Central memory CD4-positive, alpha-beta T cell (primary cell): ENCODE measurements at regions not wholly inside any gene's neighbourhood (a gene's known extent, or its start where the extent isn't known, plus 50 kb on each side); places are given as distances from the start of the nearest gene placed in this dataset.

ENCODE experiments used
- DNase-seq: peaks from one replicate; pipeline ENCODE4 v3.0.0; 2022

DNA sequence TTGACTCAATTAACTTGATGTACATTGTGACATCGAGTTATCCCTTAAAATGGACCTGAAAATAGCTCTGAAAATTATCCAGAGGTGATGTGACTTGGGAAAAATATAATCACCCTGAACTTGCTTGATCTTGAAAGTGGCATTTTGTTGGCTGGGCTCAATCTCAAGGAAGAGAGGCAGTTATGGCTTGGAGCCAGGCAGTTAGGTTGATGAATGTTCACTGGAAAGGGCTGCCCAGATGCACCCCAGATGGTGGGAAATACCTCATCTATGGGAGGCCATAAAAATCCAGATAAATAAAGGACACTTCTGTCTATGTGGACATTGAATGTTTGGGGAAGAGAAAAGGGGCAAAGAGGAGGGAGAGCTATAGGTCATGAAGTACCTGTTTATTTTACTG lies 55.7 kb upstream of the OR5AN1 start:
- DNase-seq, result no peak

- DNase-seq, result no peak
Measured at GRCh38 chr11:59295435-59295834, 63.3 kb upstream of the OR5AN1 start.

GRCh38 chr11:59292611-59293010 lies 66.1 kb upstream of the OR5AN1 start:
- DNase-seq, result no peak

DNA sequence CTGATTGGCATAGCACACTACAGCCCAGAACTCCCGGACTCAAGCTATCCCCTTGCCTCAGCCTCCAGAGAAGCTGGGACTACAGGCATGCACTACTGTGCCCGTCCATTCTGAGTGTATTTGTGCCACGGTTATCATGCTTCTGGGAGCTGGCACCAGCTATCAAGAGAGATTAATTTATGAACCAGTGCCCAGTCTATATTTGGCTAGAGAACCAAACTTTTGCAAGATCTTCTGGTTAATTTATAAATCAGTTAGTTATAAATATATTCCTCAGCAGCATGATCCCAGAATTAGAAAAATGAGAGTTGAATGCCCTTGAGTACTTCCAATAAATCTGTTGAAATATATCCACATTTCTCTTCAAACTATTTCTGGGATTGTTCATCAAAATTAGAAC lies 67.5 kb upstream of the OR5AN1 start:
- DNase-seq, result no peak

DNA sequence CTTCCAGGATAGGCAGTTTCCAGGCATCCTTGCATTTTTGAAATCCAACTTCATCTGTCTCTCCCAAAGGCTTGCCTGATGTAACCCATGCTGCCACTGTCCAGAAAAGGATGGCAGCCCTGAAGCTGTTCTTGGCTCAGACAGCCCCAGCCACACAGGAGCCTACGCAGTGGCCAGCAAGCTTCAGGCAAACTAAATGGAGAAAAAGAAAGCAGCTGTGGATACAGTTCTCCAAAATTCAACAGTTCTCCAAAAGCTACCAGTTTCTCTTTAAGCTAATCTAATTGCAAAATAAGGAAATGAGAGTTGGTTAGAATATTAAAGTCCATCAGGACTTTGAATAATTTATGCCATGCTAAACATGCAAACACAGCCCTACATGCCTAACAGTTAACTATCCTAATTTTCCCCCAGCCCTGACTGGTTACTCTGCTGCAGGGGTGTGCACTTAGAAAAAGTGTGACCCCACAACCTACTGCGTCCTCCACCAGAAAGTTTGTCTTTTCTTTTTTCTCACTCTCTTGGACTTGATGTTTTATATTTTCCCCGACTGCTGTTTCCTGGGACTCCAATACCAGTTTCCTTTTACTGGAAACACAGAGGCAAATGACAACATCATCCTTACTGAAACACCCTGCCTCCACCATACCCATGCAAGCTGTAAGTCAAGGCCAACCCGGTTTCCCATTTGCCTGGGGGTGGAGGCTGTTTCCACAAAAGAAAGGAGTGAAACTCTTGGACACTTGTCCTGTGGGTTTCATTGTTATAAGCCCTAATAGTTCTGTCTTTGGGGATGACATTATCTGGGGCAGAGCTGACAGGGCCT lies 69.1 kb upstream of the OR5AN1 start:
- no peak for DNase-seq

- no peak for DNase-seq
Measured at GRCh38 chr11:59285716-59286260, 72.9 kb upstream of the OR5AN1 start.

GRCh38 chr11:59284773-59285129 lies 72.0 kb upstream of the MPEG1 start:
- no peak for DNase-seq

- DNase-seq, result peak; percentile 55
Measured at GRCh38 chr11:59283825-59284772, 71.4 kb upstream of the MPEG1 start.

DNA sequence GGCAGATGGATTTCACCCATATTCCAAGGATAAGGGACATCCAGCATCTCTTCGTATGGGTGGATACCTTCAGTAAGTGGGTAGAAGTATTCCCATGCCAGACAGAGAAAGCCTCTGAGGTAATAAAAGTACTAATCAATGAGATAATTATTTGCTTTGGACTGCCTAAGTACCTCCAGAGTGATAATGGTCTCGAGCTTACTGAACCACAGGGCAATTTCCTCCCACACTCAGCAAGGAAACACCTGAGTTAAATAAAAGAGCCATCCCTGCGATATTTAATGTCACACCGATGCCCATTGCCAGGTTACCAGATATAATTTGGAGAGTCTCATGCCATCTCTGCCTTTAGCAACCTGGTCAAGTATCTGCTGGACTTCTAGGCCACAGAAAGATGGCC lies 70.6 kb upstream of the MPEG1 start:
- no peak for DNase-seq

- DNase-seq, result no peak
Measured at GRCh38 chr11:59281177-59281576, 68.5 kb upstream of the MPEG1 start.

GRCh38 chr11:59273373-59273841 lies 60.7 kb upstream of the MPEG1 start:
- peak; percentile 22 for DNase-seq

DNA sequence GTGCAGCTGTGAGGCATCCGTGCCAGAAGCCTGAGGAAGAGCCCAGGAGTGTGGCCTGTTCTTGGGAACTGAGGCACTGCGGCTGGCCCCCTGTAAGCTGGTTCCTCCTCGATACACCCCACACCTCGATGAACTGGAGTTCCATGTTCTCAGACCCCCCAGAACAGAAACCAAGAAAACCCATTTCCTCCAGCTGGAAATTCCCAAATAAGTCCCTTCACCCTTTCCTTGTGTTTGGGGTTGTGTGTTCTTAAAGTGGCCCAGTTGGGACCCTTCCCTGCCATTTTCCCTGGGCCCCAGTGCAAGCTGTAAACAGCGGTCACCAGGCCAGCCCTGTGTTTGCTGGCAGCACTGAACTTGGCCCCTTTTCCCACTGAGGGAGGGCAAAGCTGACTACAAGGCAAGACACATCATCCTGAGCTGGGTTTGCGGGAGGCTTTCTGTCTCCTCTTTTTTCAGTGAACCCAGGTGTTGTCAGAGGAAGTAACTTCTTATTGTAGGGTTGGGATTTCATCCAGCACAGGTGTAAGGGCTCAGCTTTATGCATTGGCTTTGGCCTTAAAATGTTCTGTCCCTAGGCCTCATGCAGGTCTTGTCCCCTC lies 60.1 kb upstream of the MPEG1 start:
- DNase-seq, result no peak

DNA sequence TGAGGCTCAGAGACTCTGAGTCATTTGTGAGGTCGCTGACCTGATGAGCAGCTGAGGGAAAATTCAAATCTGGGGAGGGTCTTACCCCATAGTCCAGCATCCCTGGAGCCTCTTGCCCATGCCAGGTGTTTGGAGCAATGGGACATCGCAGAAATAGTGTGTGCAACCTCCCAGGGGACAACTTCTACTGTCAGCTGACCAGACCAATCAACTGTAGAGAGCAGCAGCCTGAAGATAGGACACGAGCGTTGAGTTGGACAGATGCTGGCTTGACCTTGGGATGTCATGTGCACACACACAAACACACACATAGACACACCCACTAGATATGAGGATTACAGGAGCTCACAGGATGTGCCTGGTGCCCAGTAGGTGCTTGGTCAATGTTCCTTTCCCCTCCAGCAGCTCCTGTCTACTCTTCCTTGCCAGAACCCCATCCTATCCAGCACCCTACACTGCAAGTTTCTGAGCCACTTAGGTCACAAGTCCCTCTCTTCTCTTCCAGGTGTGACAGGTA lies 59.1 kb upstream of the MPEG1 start:
- DNase-seq, result no peak

- DNase-seq, result no peak
Measured at GRCh38 chr11:59271247-59271755, 58.6 kb upstream of the MPEG1 start.

- no peak for DNase-seq
Measured at GRCh38 chr11:59267736-59268475, 55.2 kb upstream of the MPEG1 start.

DNA sequence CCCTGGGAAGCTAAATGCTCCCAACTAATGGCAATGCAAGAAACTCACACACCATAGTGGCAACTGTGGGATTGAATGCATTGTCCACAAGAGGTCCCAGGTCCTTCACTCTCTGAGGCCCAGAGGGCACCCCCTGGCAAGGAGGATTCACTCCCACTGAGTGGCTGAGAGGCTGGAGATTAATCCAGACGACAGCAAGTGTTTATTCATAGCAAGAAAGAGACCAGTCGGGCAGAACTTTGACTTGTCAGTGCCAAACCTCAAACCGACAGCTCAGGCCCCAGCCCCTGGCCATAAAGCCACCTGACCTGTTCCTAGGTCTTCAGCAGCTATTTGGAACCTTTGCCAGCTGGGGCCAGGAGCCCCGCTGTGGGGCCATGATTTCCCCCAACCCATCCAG lies 54.5 kb upstream of the MPEG1 start:
- DNase-seq, result no peak

DNA sequence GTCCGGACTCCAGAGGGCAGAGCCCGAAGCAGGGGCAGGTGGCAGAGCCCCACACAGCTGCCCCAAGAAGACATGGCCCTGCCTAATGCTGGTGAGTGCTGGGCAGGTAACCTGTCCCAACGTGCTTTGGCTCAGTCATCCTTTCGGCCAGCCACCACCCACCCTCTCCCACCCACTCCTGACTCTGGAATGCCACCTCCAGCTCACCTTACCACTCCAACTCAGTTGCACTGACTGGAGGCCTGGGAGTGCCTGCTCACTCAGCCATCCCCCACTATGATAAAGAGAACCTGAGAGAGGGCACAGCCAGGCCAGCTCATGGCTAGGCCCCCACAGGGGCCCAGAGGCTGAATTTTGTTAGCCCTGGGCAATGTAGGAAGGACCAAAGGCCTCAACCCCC lies 53.8 kb upstream of the MPEG1 start:
- DNase-seq, result no peak

GRCh38 chr11:59265735-59266134 lies 53.0 kb upstream of the MPEG1 start:
- no peak for DNase-seq

- no peak for DNase-seq
Measured at GRCh38 chr11:59264736-59265135, 52.0 kb upstream of the MPEG1 start.

DNA sequence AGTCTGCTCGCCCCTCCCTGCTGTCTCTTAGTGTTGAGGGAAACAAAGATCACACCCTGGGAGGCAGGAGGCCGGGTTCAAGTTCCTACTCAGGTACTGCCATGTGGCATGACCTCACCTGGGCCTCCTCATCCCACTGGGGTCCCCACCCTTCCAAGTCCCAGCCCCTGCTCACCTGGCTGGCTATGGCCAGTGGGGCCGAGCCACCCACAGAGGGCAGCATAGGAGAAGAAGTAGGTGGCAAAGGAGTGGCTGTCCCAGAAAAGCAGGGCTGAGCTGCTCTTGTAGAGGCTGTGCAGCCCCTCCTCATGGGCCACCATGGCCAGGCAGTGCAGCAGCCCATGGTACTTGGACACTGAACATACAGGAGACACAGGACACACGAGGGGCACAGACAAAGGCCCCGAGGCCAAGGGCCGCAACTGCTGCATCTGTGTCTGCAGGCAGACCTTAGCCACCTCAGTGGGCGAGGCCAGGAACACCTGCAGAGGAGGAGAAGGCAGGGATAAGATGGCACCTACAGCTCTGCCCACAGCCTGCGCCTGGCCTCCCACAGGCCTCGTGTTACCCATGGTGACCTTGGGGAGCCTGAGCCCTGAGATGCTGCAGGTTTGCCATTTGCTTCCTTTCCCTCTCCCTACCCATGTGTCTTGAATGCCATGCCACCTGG lies 50.6 kb upstream of the MPEG1 start:
- DNase-seq, result peak; percentile 27
